GM18499 (cell line): ENCODE measurements at regions not wholly inside any gene's neighbourhood (a gene's known extent, or its start where the extent isn't known, plus 50 kb on each side); places are given as distances from the start of the nearest gene placed in this dataset.
A peak's percentile ranks its signal among the peaks of the same experiment; 100 is the strongest.

ENCODE experiments used
- ATAC-seq: cut with Tn5 transposase; IDR thresholded peaks from one replicate; pipeline ENCODE4 v1.9.1; 2021; ENCODE audit warnings: moderate number of reproducible peaks; ENCODE audit not compliant: insufficient read depth, unreplicated experiment

- ATAC-seq = no peak
Observed at GRCh38 chr5:40416098-40416497, 263.6 kb upstream of the PTGER4 start.

DNA sequence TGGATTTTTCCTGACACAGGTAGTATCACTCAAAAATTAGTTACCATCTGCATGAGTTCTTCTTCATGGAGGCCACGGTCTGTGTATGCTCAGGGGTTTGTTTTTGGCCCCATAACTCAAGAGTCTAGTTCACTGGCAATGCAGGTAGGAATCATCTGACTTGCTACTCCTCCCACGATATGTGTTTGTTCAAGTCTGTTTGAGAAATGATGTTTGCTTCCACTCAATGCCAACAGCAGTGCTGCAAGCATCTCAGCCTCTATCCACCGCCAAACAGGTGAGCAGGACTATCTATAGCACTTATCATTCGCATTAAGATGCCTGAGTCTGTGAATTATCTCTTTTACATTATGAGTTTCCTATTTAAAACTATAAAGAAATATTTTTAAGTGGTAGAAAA lies 264.8 kb upstream of the PTGER4 start:
- ATAC-seq = no peak

DNA sequence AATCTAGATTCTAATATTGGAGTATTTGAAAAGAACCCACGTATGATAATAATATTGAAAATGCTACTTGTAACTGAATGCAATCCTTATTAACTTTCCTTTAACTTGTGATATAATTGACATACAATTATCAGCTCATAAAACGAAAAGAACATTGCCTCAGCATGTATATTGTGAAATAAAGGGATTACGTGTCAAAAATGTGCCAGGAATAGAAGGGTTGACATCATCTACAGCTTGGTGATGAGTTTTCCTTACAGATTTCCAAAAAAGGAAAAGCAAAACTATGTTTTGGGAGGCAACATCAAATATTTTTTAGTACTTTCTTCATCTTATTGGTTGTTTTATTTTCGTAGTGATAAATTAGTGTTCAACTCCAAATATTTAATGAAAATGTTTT lies 266.0 kb upstream of the PTGER4 start:
- no peak for ATAC-seq

DNA sequence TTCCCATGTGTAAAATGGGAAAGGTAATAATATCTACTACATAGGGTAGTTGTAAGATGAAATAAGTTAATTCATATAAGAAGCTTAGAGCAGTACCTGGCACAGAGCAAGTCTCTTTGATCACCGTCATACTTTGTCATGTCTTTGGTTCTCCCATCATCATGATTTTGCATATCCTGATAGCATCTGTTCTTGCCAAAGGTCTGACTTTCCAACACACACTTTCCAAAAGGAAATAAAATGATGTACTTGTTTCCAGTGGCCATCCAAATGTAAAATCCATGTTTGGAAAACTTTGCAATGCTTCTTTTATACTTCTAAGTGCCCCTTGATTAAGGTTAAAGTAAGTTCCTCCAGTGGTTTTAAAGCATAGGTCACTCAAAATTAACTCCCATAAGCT lies 266.9 kb upstream of the PTGER4 start:
- no peak for ATAC-seq

- no peak for ATAC-seq
Observed at GRCh38 chr5:40410964-40411635, 268.6 kb upstream of the PTGER4 start.

DNA sequence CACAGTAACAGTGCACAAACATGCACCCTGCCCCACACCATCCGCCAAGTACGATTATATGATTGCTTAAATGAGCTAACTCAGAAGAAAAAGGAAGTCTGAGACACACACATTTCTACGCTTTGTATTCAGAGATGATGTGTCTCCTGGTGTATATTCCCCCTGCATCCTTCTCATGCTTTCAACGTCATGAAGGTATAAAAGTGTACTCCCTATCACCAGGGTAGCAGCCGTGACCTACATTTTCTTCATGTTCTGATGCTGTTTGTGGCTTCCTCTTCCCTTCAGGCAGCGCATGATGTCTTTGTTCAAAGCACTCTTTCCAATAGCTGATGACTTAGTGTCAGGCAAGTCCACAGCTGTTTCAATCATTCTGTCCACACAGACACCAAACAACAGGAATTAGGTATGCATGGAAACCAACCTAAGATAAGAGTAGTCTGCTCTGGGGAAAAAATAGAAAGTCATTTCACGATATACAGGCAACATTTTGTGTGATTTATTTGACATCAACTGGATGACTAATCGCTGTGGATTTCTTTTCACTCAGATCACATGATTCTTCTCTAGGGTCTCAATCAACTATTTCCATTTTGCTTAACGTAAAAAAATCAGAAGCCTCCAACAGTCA lies 269.4 kb upstream of the PTGER4 start:
- ATAC-seq = no peak

- ATAC-seq = no peak
Observed at GRCh38 chr5:40409601-40410000, 270.1 kb upstream of the PTGER4 start.

- ATAC-seq = no peak
Observed at GRCh38 chr5:40406741-40407211, 272.9 kb upstream of the PTGER4 start.

- ATAC-seq = no peak
Observed at GRCh38 chr5:40405996-40406740, 273.5 kb upstream of the PTGER4 start.

GRCh38 chr5:40405230-40405629 lies 274.5 kb upstream of the PTGER4 start:
- ATAC-seq = no peak

DNA sequence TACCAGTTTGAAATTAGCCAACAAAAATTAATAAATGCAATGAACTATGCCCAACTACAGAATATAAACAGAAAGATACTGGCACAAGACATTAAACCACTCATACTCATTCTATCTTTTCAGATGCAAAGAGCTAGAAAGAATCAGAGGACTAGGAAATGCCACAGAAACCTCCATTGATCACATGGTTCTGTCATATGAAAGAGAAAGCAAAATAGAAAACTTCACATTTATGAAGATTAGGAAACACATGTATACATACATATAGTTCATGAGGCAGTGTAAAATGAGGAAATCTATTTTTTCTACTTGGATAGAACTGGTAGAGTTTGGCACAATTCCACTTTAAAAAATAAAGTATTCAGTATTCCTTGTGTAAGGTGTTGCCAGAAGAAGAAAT lies 275.1 kb upstream of the PTGER4 start:
- ATAC-seq = peak; percentile 82

DNA sequence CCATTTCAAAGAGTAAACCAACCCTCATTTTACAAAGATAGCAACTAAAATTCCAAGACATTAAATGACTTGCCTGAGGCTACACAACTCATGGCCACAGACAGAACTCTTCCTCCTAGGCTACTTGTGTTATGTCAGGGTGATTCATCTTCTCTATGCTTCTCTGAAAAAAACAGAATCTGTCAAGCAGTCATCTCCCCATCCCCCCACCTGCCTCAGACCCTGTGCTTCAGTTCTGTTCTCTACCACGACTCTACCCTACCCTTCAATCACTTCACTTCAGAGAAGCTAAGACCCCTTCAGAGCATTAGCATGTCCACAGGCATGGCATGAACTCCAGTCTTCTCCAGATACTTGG lies 277.7 kb upstream of the PTGER4 start:
- no peak for ATAC-seq

DNA sequence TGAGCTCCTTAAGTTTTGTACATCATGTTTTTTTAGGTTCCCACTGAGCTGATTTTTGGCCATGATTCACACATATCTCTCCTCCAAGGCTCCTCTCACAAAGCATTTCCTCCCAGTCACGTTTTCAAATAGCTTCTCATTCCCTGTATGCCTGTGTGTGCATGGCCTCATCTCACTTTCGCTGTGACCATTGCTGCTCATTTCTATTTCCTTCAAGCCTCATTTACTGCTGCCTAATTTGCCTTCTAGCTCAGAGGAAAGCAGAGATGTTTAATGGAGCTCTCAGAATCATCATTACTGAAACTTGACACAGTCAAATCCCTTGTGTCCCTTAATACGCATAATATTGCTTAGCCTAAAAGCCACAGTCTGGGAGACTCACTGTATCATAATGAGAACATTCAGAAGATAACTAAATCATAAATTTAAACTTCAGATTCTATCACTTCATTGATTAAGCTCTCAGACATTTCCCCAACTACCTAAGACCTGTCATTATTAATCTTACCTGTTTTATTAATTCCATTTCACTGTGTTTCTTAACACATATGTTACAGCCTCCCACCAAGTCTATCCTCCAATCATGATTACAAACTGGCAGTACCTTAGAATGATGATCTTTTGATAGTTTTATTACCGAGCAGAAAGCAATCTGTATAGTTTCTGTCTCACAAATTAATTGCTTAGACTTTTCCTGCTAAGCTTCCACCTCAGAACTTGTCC lies 278.3 kb upstream of the PTGER4 start:
- ATAC-seq = peak; percentile 34

GRCh38 chr5:40400245-40400644 lies 279.5 kb upstream of the PTGER4 start:
- ATAC-seq = no peak

GRCh38 chr5:40399349-40399748 lies 280.4 kb upstream of the PTGER4 start:
- ATAC-seq = no peak

GRCh38 chr5:40397976-40398375 lies 281.7 kb upstream of the PTGER4 start:
- ATAC-seq = no peak

GRCh38 chr5:40397091-40397490 lies 282.6 kb upstream of the PTGER4 start:
- no peak for ATAC-seq

- no peak for ATAC-seq
Observed at GRCh38 chr5:40396317-40396716, 283.4 kb upstream of the PTGER4 start.

- no peak for ATAC-seq
Observed at GRCh38 chr5:40395251-40395650, 284.5 kb upstream of the PTGER4 start.

- ATAC-seq = no peak
Observed at GRCh38 chr5:40394698-40395097, 285.0 kb upstream of the PTGER4 start.

- ATAC-seq = no peak
Observed at GRCh38 chr5:40391642-40392041, 288.1 kb upstream of the PTGER4 start.
